ENCODE measurements at regions not wholly inside any gene's neighbourhood (a gene's known extent, or its start where the extent isn't known, plus 50 kb on each side); places are given as distances from the start of the nearest gene placed in this dataset.

DNA sequence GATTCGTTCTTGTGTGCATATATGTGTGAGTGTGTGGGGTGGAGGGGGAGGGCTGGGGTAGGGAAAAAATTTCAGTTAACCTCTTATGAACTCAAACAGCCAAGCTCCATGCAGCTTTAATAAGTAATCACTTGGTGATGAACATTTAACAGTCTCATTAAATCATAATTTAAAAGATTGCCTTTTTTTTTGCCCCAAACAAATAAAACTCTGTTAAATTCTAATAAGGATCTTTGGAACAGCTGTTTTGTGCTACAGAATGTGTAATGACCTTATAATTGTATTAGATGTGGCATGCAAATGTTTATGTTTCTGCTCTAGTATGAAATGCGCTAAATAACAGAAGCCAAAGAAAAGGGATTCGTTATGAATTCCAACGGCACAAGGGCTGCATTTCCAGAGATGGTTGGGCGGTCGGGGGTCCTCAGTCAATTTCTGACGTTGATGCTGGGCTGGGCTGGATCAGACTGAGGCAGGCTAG, 80.0 kb upstream of the RORA start:
- CTCF ChIA-PET, result no interaction called here

DNA sequence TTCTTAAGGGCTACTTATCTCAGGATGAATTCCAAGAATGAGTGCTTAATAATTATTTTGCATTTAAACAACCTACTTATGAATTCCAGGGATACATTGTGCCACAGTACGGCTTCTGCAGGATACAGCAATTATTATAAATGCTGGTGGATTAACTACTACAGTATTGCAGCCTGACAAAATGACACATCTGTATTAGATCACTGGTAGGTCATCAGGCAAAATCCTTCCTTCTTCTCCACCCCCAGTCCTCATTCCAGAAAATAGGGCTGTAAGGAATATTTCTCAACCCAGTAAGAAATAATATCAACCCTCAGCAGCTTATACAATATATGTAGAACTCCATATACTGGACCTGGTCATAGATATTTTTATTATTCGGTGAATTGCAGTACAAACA, 79.3 kb upstream of the RORA start:
- DNase-seq (ENCODE audit: extremely low spot score), result no peak
- no peak for TF ChIP-seq L3MBTL2 (conservative IDR thresholded peaks at IDR 0.05)
- TF ChIP-seq ELF4 (IDR thresholded peaks at IDR 0.05), result no peak
- TF ChIP-seq BHLHE40 (IDR thresholded peaks at IDR 0.05; ENCODE audit: borderline replicate concordance), result no peak
- no peak for TF ChIP-seq HDGF (IDR thresholded peaks at IDR 0.05; ENCODE audit: borderline replicate concordance)
- ChIA-PET CTCF (no interaction called here), POLR2A (no interaction called here)

More for the DNA sequence above, 80.0 kb upstream of the RORA start:
- no peak for DNase-seq (ENCODE audit: extremely low spot score)
- POLR2A ChIA-PET, result no interaction called here
- TF ChIP-seq HDGF (IDR thresholded peaks at IDR 0.05; ENCODE audit: borderline replicate concordance) (no peak), ZNF384 (IDR thresholded peaks at IDR 0.05) (no peak), TARDBP (IDR thresholded peaks at IDR 0.05) (no peak), NFRKB (IDR thresholded peaks at IDR 0.05) (no peak), PKNOX1 (IDR thresholded peaks at IDR 0.05) (no peak), ARNT (IDR thresholded peaks at IDR 0.05) (no peak), L3MBTL2 (conservative IDR thresholded peaks at IDR 0.05) (no peak), SP1 (IDR thresholded peaks at IDR 0.05) (no peak), FOXK2 (IDR thresholded peaks at IDR 0.05) (no peak), ELF4 (IDR thresholded peaks at IDR 0.05) (no peak), CTBP1 (IDR thresholded peaks at IDR 0.05; ENCODE audit: borderline replicate concordance) (no peak), FOXM1 (IDR thresholded peaks at IDR 0.05; ENCODE audit: borderline replicate concordance) (no peak), SUZ12 (IDR thresholded peaks at IDR 0.05) (no peak), FOXA1 (IDR thresholded peaks at IDR 0.05) (no peak), BHLHE40 (IDR thresholded peaks at IDR 0.05; ENCODE audit: borderline replicate concordance) (no peak), LEF1 (IDR thresholded peaks at IDR 0.05; ENCODE audit: borderline replicate concordance) (no peak)

GRCh38 chr15:61307474-61307873, 78.4 kb upstream of the RORA start:
- CTCF ChIA-PET, result no interaction called here
- no peak for DNase-seq (ENCODE audit: extremely low spot score)
- POLR2A ChIA-PET, result no interaction called here
- no peak for TF ChIP-seq SUZ12 (IDR thresholded peaks at IDR 0.05)
- no peak for TF ChIP-seq HDGF (IDR thresholded peaks at IDR 0.05; ENCODE audit: borderline replicate concordance)
- TF ChIP-seq NFRKB (IDR thresholded peaks at IDR 0.05), result no peak
- no peak for TF ChIP-seq SP1 (IDR thresholded peaks at IDR 0.05)
- no peak for TF ChIP-seq ARNT (IDR thresholded peaks at IDR 0.05)
- no peak for TF ChIP-seq FOXA1 (IDR thresholded peaks at IDR 0.05)
- TF ChIP-seq L3MBTL2 (conservative IDR thresholded peaks at IDR 0.05), result no peak
- TF ChIP-seq BHLHE40 (IDR thresholded peaks at IDR 0.05; ENCODE audit: borderline replicate concordance), result no peak
- TF ChIP-seq FOXM1 (IDR thresholded peaks at IDR 0.05; ENCODE audit: borderline replicate concordance), result no peak
- no peak for TF ChIP-seq LEF1 (IDR thresholded peaks at IDR 0.05; ENCODE audit: borderline replicate concordance)
- TF ChIP-seq CTBP1 (IDR thresholded peaks at IDR 0.05; ENCODE audit: borderline replicate concordance), result no peak
- no peak for TF ChIP-seq FOXK2 (IDR thresholded peaks at IDR 0.05)
- TF ChIP-seq ZNF384 (IDR thresholded peaks at IDR 0.05), result no peak
- no peak for TF ChIP-seq TARDBP (IDR thresholded peaks at IDR 0.05)
- TF ChIP-seq ELF4 (IDR thresholded peaks at IDR 0.05), result no peak
- TF ChIP-seq PKNOX1 (IDR thresholded peaks at IDR 0.05), result no peak

DNA sequence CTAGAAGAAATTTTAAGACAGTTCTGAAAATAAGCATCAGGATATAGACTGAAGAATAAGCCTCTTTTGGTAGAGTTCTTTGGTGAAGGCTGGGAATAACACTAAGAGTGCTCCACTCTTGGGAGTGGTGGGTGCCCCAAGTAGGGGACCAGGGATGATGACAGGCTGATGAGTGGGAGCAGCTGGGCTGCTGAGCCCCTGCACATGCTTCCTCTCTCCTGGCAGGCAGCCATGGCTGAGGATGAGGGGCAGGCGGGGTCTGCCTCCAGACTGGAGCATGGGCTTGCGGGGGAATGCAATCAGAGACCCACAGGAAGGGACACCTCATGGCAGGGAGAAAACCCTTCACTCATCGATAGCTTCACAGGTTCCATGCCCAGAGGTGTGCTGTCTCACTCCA, 72.6 kb upstream of the RORA start:
- ChIA-PET CTCF (no interaction called here), POLR2A (no interaction called here)
- no peak for DNase-seq (ENCODE audit: extremely low spot score)
- TF ChIP-seq PKNOX1 (IDR thresholded peaks at IDR 0.05) (no peak), TARDBP (IDR thresholded peaks at IDR 0.05) (no peak), HDGF (IDR thresholded peaks at IDR 0.05; ENCODE audit: borderline replicate concordance) (no peak), ZNF384 (IDR thresholded peaks at IDR 0.05) (no peak), SP1 (IDR thresholded peaks at IDR 0.05) (no peak), SUZ12 (IDR thresholded peaks at IDR 0.05) (no peak), NFRKB (IDR thresholded peaks at IDR 0.05) (no peak), BHLHE40 (IDR thresholded peaks at IDR 0.05; ENCODE audit: borderline replicate concordance) (no peak), ARNT (IDR thresholded peaks at IDR 0.05) (no peak), FOXA1 (IDR thresholded peaks at IDR 0.05) (no peak), FOXM1 (IDR thresholded peaks at IDR 0.05; ENCODE audit: borderline replicate concordance) (no peak)

DNA sequence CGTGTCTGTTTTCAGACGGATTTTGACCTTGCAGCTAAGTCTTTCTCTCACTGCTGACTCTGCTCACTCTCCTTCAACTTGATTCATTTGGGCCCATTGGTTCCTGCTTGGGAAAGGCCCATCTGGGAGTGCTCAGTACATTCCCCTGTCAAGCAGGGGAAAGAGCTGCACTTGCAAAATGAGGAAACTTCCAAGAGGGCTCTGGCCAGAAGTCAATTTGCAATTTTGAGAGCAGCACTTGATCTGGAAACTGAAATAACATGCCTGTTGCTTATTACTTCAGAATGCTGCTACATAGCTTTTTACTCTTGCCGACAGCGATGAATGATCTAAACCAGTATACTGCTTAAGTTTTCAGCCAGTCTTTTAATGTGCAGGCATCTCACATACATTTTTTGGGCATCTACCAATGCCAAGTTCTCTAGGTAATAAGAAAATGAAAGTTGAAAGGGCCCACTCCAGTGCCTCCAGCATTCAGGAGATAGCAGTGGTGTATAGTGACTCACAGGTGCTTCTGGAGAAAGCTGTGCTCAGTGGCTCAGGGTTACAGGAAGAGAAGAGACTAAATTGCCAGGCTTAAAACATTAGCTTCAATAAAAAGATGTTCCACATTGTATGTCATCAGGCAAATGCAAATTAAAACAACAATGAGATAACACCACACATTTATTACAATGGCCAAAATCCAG, 70.1 kb upstream of the RORA start:
- ChIA-PET CTCF (no interaction called here), POLR2A (no interaction called here)
- TF ChIP-seq NFRKB (IDR thresholded peaks at IDR 0.05) (no peak), SUZ12 (IDR thresholded peaks at IDR 0.05) (no peak), L3MBTL2 (conservative IDR thresholded peaks at IDR 0.05) (no peak)
- no peak for DNase-seq (ENCODE audit: extremely low spot score)

DNA sequence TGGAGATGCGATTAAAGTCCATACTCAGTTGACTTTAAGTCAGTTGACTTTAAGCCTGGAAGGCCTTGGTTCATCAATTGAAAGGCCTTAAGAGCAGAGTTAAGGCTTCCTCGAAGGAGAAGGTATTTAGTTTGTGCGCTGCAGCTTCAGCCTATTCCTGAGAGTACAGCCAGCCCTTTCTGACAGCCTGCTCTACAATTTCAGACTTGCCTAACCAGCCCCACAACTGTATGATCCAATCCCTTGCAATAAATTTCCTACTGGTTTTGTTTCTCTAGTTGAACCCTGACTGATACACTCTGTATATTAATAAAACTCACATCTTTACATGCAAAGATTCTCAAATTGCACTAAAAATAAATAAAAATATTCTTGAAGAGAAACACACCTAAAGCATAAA, 66.1 kb upstream of the RORA start:
- no peak for DNase-seq (ENCODE audit: extremely low spot score)
- CTCF ChIA-PET, result no interaction called here
- no peak for TF ChIP-seq L3MBTL2 (conservative IDR thresholded peaks at IDR 0.05)
- no peak for TF ChIP-seq FOXM1 (IDR thresholded peaks at IDR 0.05; ENCODE audit: borderline replicate concordance)
- POLR2A ChIA-PET, result no interaction called here

GRCh38 chr15:61282661-61283060, 53.6 kb upstream of the RORA start:
- no peak for DNase-seq (ENCODE audit: extremely low spot score)
- ChIA-PET POLR2A (no interaction called here), CTCF (no interaction called here)
- TF ChIP-seq CTBP1 (IDR thresholded peaks at IDR 0.05; ENCODE audit: borderline replicate concordance) (no peak), ELF4 (IDR thresholded peaks at IDR 0.05) (no peak), BHLHE40 (IDR thresholded peaks at IDR 0.05; ENCODE audit: borderline replicate concordance) (no peak), NFRKB (IDR thresholded peaks at IDR 0.05) (no peak), FOXA1 (IDR thresholded peaks at IDR 0.05) (no peak), PKNOX1 (IDR thresholded peaks at IDR 0.05) (no peak), L3MBTL2 (conservative IDR thresholded peaks at IDR 0.05) (no peak), ARNT (IDR thresholded peaks at IDR 0.05) (no peak), FOXM1 (IDR thresholded peaks at IDR 0.05; ENCODE audit: borderline replicate concordance) (no peak), TARDBP (IDR thresholded peaks at IDR 0.05) (no peak), LEF1 (IDR thresholded peaks at IDR 0.05; ENCODE audit: borderline replicate concordance) (no peak), HDGF (IDR thresholded peaks at IDR 0.05; ENCODE audit: borderline replicate concordance) (no peak), SP1 (IDR thresholded peaks at IDR 0.05) (no peak), ZNF384 (IDR thresholded peaks at IDR 0.05) (no peak), SUZ12 (IDR thresholded peaks at IDR 0.05) (no peak), FOXK2 (IDR thresholded peaks at IDR 0.05) (no peak)

Measured in HEK293T (cell line).